K562 (cell line): ENCODE measurements at regions not wholly inside any gene's neighbourhood (a gene's known extent, or its start where the extent isn't known, plus 50 kb on each side); places are given as distances from the start of the nearest gene placed in this dataset.

ENCODE experiments used
- ATAC-seq: fragments of 200-7000 bp; cut with Tn5 transposase; 3 replicates; pipeline ENCODE4 v1.9.1; 2020; ENCODE audit warnings: moderate library complexity
- BruUV-seq: library from RNA; stranded (reverse); fragments of 400-500 nt; replicated peaks from 2 replicates; lab custom pipeline; 2021; lab: Mats Ljungman, UMichigan
- CTCF ChIA-PET: fragments of 300-600 bp; formaldehyde crosslinking; extraction: SDS; loops from one replicate; lab custom pipeline; 2021; ENCODE audit warnings: low intra/inter-chr PET ratio; lab: Yijun Ruan, JAX
- POLR2A ChIA-PET: fragments of 300-600, 350-650 bp; sonication (Branson Sonifier 250); formaldehyde crosslinking; extraction: SDS; loops from one replicate; lab custom pipeline; 2021; ENCODE audit warnings: antibody characterized with exemption, inconsistent platforms; lab: Yijun Ruan, JAX
- DNase-seq, 4 experiments: peaks; one replicate each; pipeline versions ENCODE4 v3.0.0 to v3.0.0-alpha.2; 2011 to 2018; ENCODE audit warnings: low spot score in 3 of 4, mixed read lengths in 3 of 4; ENCODE audit errors: extremely low read depth in 1 of 4
- FAIRE-seq: peaks from 2 replicates; lab custom pipeline; 2011; peaks lifted over from hg19 to GRCh38; lab: Jason Lieb, UNC
- H2AFZ ChIP-seq: 2 replicates; pipeline ENCODE4 v1.6.0; 2011; ENCODE audit warnings: low read depth, low read length, control low read depth, inconsistent platforms
- H3K27ac ChIP-seq: fragments of 200-600 bp; 3 replicates; pipeline ENCODE4 v1.8.0; 2011; ENCODE audit warnings: low read depth, mild to moderate bottlenecking, control low read depth, inconsistent platforms, low read length, moderate library complexity, mixed read lengths; ENCODE audit errors: extremely low read depth
- H3K27me3 ChIP-seq, 2 experiments: fragments of 300-600 bp in 1 of 2; 2 replicates in 1 of 2; 3 replicates in 1 of 2; pipeline versions ENCODE4 v1.6.0 to v1.8.0; 2011; ENCODE audit warnings: inconsistent platforms in 2 of 2, low read length in 2 of 2, mild to moderate bottlenecking in 1 of 2, mixed read lengths in 1 of 2, moderate library complexity in 1 of 2; ENCODE audit not compliant: control insufficient read depth in 2 of 2, insufficient read depth in 2 of 2
- H3K36me3 ChIP-seq: fragments of 300-600 bp; 3 replicates; pipeline ENCODE4 v1.8.0; 2011; ENCODE audit warnings: mild to moderate bottlenecking, low read length, inconsistent platforms; ENCODE audit not compliant: control insufficient read depth, insufficient read depth
- H3K4me1 ChIP-seq, 2 experiments: fragments of 200-600 bp in 1 of 2; replicated peaks in 1 of 2; 2 replicates in 1 of 2; 3 replicates in 1 of 2; pipeline versions ENCODE4 v1.5.1 to v1.8.0; 2011; ENCODE audit warnings: inconsistent platforms in 2 of 2, low read length in 2 of 2, mild to moderate bottlenecking in 1 of 2, mixed read lengths in 1 of 2, moderate library complexity in 1 of 2; ENCODE audit not compliant: control insufficient read depth in 2 of 2, insufficient read depth in 2 of 2
- H3K4me2 ChIP-seq: 2 replicates; pipeline ENCODE4 v1.6.1; 2011; ENCODE audit warnings: low read length, control low read depth, inconsistent platforms, mixed read lengths; ENCODE audit not compliant: insufficient read depth
- H3K4me3 ChIP-seq: fragments of 200-600 bp; sonication (generic), shearing (Covaris generic); 2 replicates; pipeline ENCODE4 v1.5.1; 2016; ENCODE audit warnings: control low read depth, inconsistent platforms
- H3K79me2 ChIP-seq: fragments of 200-600 bp; 3 replicates; pipeline ENCODE4 v1.8.0; 2011; ENCODE audit warnings: low read length, inconsistent platforms; ENCODE audit not compliant: control insufficient read depth, insufficient read depth
- H3K9ac ChIP-seq, 2 experiments: 2 replicates each; pipeline versions ENCODE4 v1.6.0 to v1.6.1; 2011; ENCODE audit warnings: low read depth in 2 of 2, low read length in 2 of 2, control low read depth in 1 of 2, inconsistent platforms in 1 of 2, mild to moderate bottlenecking in 1 of 2, mixed read lengths in 1 of 2; ENCODE audit not compliant: insufficient read depth in 1 of 2
- H3K9me1 ChIP-seq: one replicate; pipeline ENCODE4 v1.6.0; 2011; ENCODE audit warnings: inconsistent platforms, mild to moderate bottlenecking, low read length, moderate library complexity; ENCODE audit not compliant: control insufficient read depth, insufficient read depth
- H3K9me3 ChIP-seq: replicated peaks from 2 replicates; pipeline ENCODE4 v1.5.1; 2011; ENCODE audit warnings: low read depth, low read length, inconsistent platforms; ENCODE audit not compliant: control insufficient read depth, insufficient read depth
- H4K20me1 ChIP-seq: replicated peaks from 2 replicates; pipeline ENCODE4 v1.6.1; 2011; ENCODE audit warnings: low read length, inconsistent platforms, mixed read lengths; ENCODE audit not compliant: control insufficient read depth, insufficient read depth
- ASH1L ChIP-seq: fragments of 450-650 bp; IDR thresholded peaks from 2 replicates; pipeline ENCODE4 v1.6.1; 2018; ENCODE audit warnings: borderline replicate concordance, mild to moderate bottlenecking, low read depth; ENCODE audit not compliant: partially characterized antibody
- BMI1 ChIP-seq: fragments of 150-350 bp; IDR thresholded peaks from 2 replicates; pipeline ENCODE4 v1.6.1; 2014; ENCODE audit warnings: low read length
- C11orf30 ChIP-seq: fragments of 450-650 bp; IDR thresholded peaks from 2 replicates; pipeline ENCODE4 v1.6.1; 2016; ENCODE audit warnings: low read depth, mild to moderate bottlenecking
- GATA2 ChIP-seq: sonication (generic); formaldehyde crosslinking; IDR thresholded peaks from 2 replicates; pipeline ENCODE4 v1.4.0; 2020; ENCODE audit warnings: mild to moderate bottlenecking, missing genetic modification reagents
- HDAC2 ChIP-seq: fragments of 450-650 bp; IDR thresholded peaks from 2 replicates; pipeline ENCODE4 v1.6.1; 2016; ENCODE audit warnings: mild to moderate bottlenecking
- STAG1 ChIP-seq: sonication (generic); formaldehyde crosslinking; IDR thresholded peaks from 2 replicates; pipeline ENCODE4 v1.5.0; 2020; ENCODE audit warnings: missing genetic modification reagents, borderline replicate concordance
- TFE3 ChIP-seq: fragments of 450-650 bp; formaldehyde crosslinking; IDR thresholded peaks from 2 replicates; pipeline ENCODE4 v1.4.0; 2020; ENCODE audit warnings: mild to moderate bottlenecking, mixed read lengths
- TRIM24 ChIP-seq, 2 experiments: fragments of 450-650 bp; IDR thresholded peaks; 2 replicates each; pipeline ENCODE4 v1.6.1; 2016
- ZHX1 ChIP-seq: fragments of 150-350 bp; conservative IDR thresholded peaks from 2 replicates; pipeline ENCODE4 v1.6.1; 2014; ENCODE audit warnings: low read length
- ZNF589 ChIP-seq: fragments of 200-800 bp; sonication (Bioruptor generic); IDR thresholded peaks from 2 replicates; pipeline ENCODE4 v1.6.1; 2016; ENCODE audit warnings: low read depth, missing genetic modification characterization, missing compliant biosample characterization
- WGBS: fragments of 100-300 bp; shearing (Covaris generic); methylation state at CpG from one replicate; pipeline ENCODE4 v1.1.6; 2016; ENCODE audit warnings: low coverage, mixed read lengths; ENCODE audit not compliant: insufficient coverage; ENCODE audit errors: missing lambda C conversion rate; 5-methylcytosine and 5-hydroxymethylcytosine counted together
- in situ Hi-C: fragments of 300-500 bp; cut with MboI; formaldehyde crosslinking; loops from 4 replicates; pipeline ENCODE4 v1.15.0; 2018; ENCODE audit warnings: inconsistent platforms, mixed read lengths
- intact Hi-C: fragments of 100-400 bp; cut with micrococcal nuclease; formaldehyde crosslinking; loops from 2 replicates; pipeline ENCODE4 v1.14.2; 2022

- no peak for ATAC-seq
- FAIRE-seq, result no peak
- H4K20me1 ChIP-seq, result no peaks in the 10 kb centered on the region
- WGBS, result 0% methylated on average over 4 of the region's 4 CpGs
- CTCF ChIA-PET, result no interaction called here
- in situ Hi-C loops (no loop called here), intact Hi-C loops (no loop called here)
- no peaks in the 10 kb centered on the region for H3K36me3 ChIP-seq
- H3K4me1 ChIP-seq, result no peaks in the 10 kb centered on the region
- H3K4me3 ChIP-seq, result no peak overlapping the region
- no peaks in the 10 kb centered on the region for H3K9me1 ChIP-seq
- no peak overlapping the region for H3K4me2 ChIP-seq
- no peak overlapping the region for H2AFZ ChIP-seq
- H3K79me2 ChIP-seq, result no peaks in the 10 kb centered on the region
- DNase-seq, result no peak
- no TSS peak for BruUV-seq
- no peak overlapping the region for H3K9ac ChIP-seq
- no peak overlapping the region for H3K27ac ChIP-seq
- no peaks in the 10 kb centered on the region for H3K9me3 ChIP-seq
- H3K27me3 ChIP-seq, result no peaks in the 10 kb centered on the region
- POLR2A ChIA-PET, result no interaction called here
- no peak for TF ChIP-seq ASH1L
- no peak for TF ChIP-seq ZNF589 (CRISPR knock-in tag)
- TF ChIP-seq TRIM24 (IDR thresholded peaks at IDR 0.05), result no peak
- TF ChIP-seq ZHX1, result no peak
- no peak for TF ChIP-seq BMI1
- no peak for TF ChIP-seq C11orf30
- no peak for TF ChIP-seq HDAC2
- TF ChIP-seq STAG1 (CRISPR knock-in tag), result no peak
- TF ChIP-seq GATA2 (CRISPR knock-in tag), result no peak
- TF ChIP-seq TFE3 (CRISPR knock-in tag), result no peak
Measured at GRCh38 chr3:106810300-106810875, 566.9 kb upstream of the CCDC54 start.
